ENCODE measurements at regions not wholly inside any gene's neighbourhood (a gene's known extent, or its start where the extent isn't known, plus 50 kb on each side); places are given as distances from the start of the nearest gene placed in this dataset.

- Histone ChIP-seq H3K4me1 (ENCODE audit: control insufficient read depth in 4 of 4, insufficient read depth in 4 of 4, low read length in 3 of 4) (no peaks in the 10 kb centered on the region), H3K27me3 (ENCODE audit: control insufficient read depth in 4 of 4, insufficient read depth in 4 of 4, low read length in 3 of 4) (no peaks in the 10 kb centered on the region), H3K9ac (ENCODE audit: low read depth in 1 of 2, low read length in 2 of 2) (no peak overlapping the region), H3K27ac (ENCODE audit: low read depth in 1 of 2, low read length in 2 of 2) (no peak overlapping the region), H3K9me3 (ENCODE audit: control insufficient read depth in 4 of 4, low read length in 3 of 4) (no peaks in the 10 kb centered on the region), H3K36me3 (ENCODE audit: control insufficient read depth in 4 of 4, insufficient read depth in 3 of 4, low read depth in 1 of 4, low read length in 3 of 4) (no peaks in the 10 kb centered on the region), H3K4me3 (ENCODE audit: low read depth in 1 of 3, low read length in 3 of 3) (no peak overlapping the region)
- TF ChIP-seq HNF4G (IDR thresholded peaks at IDR 0.05) (no peak), HNF4A (conservative IDR thresholded peaks at IDR 0.05) (no peak), RXRA (IDR thresholded peaks at IDR 0.05) (no peak), JUND (IDR thresholded peaks at IDR 0.05) (no peak), RAD21 (IDR thresholded peaks at IDR 0.05) (no peak), SP1 (IDR thresholded peaks at IDR 0.05) (no peak)
- TF ChIP-seq, protein P1, sequence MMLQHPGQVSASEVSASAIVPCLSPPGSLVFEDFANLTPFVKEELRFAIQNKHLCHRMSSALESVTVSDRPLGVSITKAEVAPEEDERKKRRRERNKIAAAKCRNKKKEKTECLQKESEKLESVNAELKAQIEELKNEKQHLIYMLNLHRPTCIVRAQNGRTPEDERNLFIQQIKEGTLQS (IDR thresholded peaks at IDR 0.05): no peak
- TF ChIP-seq, protein P2, sequence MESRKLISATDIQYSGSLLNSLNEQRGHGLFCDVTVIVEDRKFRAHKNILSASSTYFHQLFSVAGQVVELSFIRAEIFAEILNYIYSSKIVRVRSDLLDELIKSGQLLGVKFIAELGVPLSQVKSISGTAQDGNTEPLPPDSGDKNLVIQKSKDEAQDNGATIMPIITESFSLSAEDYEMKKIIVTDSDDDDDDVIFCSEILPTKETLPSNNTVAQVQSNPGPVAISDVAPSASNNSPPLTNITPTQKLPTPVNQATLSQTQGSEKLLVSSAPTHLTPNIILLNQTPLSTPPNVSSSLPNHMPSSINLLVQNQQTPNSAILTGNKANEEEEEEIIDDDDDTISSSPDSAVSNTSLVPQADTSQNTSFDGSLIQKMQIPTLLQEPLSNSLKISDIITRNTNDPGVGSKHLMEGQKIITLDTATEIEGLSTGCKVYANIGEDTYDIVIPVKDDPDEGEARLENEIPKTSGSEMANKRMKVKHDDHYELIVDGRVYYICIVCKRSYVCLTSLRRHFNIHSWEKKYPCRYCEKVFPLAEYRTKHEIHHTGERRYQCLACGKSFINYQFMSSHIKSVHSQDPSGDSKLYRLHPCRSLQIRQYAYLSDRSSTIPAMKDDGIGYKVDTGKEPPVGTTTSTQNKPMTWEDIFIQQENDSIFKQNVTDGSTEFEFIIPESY (IDR thresholded peaks at IDR 0.05): no peak
- WGBS: 78% methylated on average over 3 of the region's 3 CpGs
- no peak for DNase-seq (ENCODE audit: low spot score)
Measured at GRCh38 chr13:69010789-69011188, 1096.8 kb upstream of the ATXN8OS start.

GRCh38 chr13:69008499-69008898, 1099.1 kb upstream of the ATXN8OS start:
- Histone ChIP-seq H3K4me1 (ENCODE audit: control insufficient read depth in 4 of 4, insufficient read depth in 4 of 4, low read length in 3 of 4) (no peaks in the 10 kb centered on the region), H3K9me3 (ENCODE audit: control insufficient read depth in 4 of 4, low read length in 3 of 4) (no peaks in the 10 kb centered on the region), H3K4me3 (ENCODE audit: low read depth in 1 of 3, low read length in 3 of 3) (no peak overlapping the region), H3K9ac (ENCODE audit: low read depth in 1 of 2, low read length in 2 of 2) (no peak overlapping the region), H3K27ac (ENCODE audit: low read depth in 1 of 2, low read length in 2 of 2) (no peak overlapping the region), H3K36me3 (ENCODE audit: control insufficient read depth in 4 of 4, insufficient read depth in 3 of 4, low read depth in 1 of 4, low read length in 3 of 4) (no peaks in the 10 kb centered on the region), H3K27me3 (ENCODE audit: control insufficient read depth in 4 of 4, insufficient read depth in 4 of 4, low read length in 3 of 4) (no peaks in the 10 kb centered on the region)
- 76% methylated on average over 5 of the region's 5 CpGs for WGBS
- no peak for DNase-seq (ENCODE audit: low spot score)
- TF ChIP-seq, protein P2 (IDR thresholded peaks at IDR 0.05): no peak
- TF ChIP-seq YY1 (IDR thresholded peaks at IDR 0.05): no peak

GRCh38 chr13:68998056-68998455, 1109.6 kb upstream of the ATXN8OS start:
- 42% methylated on average over 1 of the region's 1 CpG for WGBS
- Histone ChIP-seq H3K4me3 (ENCODE audit: low read depth in 1 of 3, low read length in 3 of 3) (no peak overlapping the region), H3K36me3 (ENCODE audit: control insufficient read depth in 4 of 4, insufficient read depth in 3 of 4, low read depth in 1 of 4, low read length in 3 of 4) (no peaks in the 10 kb centered on the region), H3K9ac (ENCODE audit: low read depth in 1 of 2, low read length in 2 of 2) (no peak overlapping the region), H3K9me3 (ENCODE audit: control insufficient read depth in 4 of 4, low read length in 3 of 4) (peaks cover 0 to 2% (median under 1%) of the 10 kb centered on the region in 4 donors), H3K4me1 (ENCODE audit: control insufficient read depth in 4 of 4, insufficient read depth in 4 of 4, low read length in 3 of 4) (no peaks in the 10 kb centered on the region), H3K27ac (ENCODE audit: low read depth in 1 of 2, low read length in 2 of 2) (no peak overlapping the region), H3K27me3 (ENCODE audit: control insufficient read depth in 4 of 4, insufficient read depth in 4 of 4, low read length in 3 of 4) (no peaks in the 10 kb centered on the region)
- TF ChIP-seq, protein P1 (IDR thresholded peaks at IDR 0.05): no peak
- TF ChIP-seq, protein P3, sequence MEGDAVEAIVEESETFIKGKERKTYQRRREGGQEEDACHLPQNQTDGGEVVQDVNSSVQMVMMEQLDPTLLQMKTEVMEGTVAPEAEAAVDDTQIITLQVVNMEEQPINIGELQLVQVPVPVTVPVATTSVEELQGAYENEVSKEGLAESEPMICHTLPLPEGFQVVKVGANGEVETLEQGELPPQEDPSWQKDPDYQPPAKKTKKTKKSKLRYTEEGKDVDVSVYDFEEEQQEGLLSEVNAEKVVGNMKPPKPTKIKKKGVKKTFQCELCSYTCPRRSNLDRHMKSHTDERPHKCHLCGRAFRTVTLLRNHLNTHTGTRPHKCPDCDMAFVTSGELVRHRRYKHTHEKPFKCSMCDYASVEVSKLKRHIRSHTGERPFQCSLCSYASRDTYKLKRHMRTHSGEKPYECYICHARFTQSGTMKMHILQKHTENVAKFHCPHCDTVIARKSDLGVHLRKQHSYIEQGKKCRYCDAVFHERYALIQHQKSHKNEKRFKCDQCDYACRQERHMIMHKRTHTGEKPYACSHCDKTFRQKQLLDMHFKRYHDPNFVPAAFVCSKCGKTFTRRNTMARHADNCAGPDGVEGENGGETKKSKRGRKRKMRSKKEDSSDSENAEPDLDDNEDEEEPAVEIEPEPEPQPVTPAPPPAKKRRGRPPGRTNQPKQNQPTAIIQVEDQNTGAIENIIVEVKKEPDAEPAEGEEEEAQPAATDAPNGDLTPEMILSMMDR (IDR thresholded peaks at IDR 0.05; ENCODE audit: low read depth, low read length, missing input control): no peak
- no peak for TF ChIP-seq RAD21 (IDR thresholded peaks at IDR 0.05)
- no peak for TF ChIP-seq JUND (IDR thresholded peaks at IDR 0.05)
- TF ChIP-seq RXRA (IDR thresholded peaks at IDR 0.05): no peak
- TF ChIP-seq GABPA (IDR thresholded peaks at IDR 0.05 in 1 of 2, conservative IDR thresholded peaks at IDR 0.05 in 1 of 2): no peak
- TF ChIP-seq, protein P4, sequence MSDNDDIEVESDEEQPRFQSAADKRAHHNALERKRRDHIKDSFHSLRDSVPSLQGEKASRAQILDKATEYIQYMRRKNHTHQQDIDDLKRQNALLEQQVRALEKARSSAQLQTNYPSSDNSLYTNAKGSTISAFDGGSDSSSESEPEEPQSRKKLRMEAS (IDR thresholded peaks at IDR 0.05): no peak
- TF ChIP-seq REST (IDR thresholded peaks at IDR 0.05): no peak
- no peak for DNase-seq (ENCODE audit: low spot score)
